Gastrocnemius medialis (tissue), 4 donors: ENCODE measurements at regions not wholly inside any gene's neighbourhood (a gene's known extent, or its start where the extent isn't known, plus 50 kb on each side); places are given as distances from the start of the nearest gene placed in this dataset.

Experiments
- CTCF ChIP-seq, 5 experiments: fragments of 450-650 bp in 3 of 5; fragments of 200-600 bp in 2 of 5; sonication (generic) in 2 of 5; IDR thresholded peaks in 4 of 5; conservative IDR thresholded peaks in 1 of 5; 1 replicate in 4 of 5; 2 replicates in 1 of 5; pipeline ENCODE4 v1.5.1; 2016 to 2019; ENCODE audit warnings: antibody characterized with exemption in 5 of 5, mild to moderate bottlenecking in 3 of 5, moderate library complexity in 3 of 5
- POLR2A ChIP-seq, 2 donors: fragments of 450-650 bp; IDR thresholded peaks; one replicate each; pipeline ENCODE4 v1.6.1; 2017; ENCODE audit warnings: antibody characterized with exemption in 2 of 2, mild to moderate bottlenecking in 2 of 2, moderate library complexity in 2 of 2

GRCh38 chr4:115315182-115315581 lies 201.8 kb upstream of the NDST4 start:
- TF ChIP-seq CTCF (IDR thresholded peaks at IDR 0.05 in 4 of 5, conservative IDR thresholded peaks at IDR 0.05 in 1 of 5) (no peak), POLR2A (IDR thresholded peaks at IDR 0.05) (no peak)
